GM19455 (cell line): ENCODE measurements at regions not wholly inside any gene's neighbourhood (a gene's known extent, or its start where the extent isn't known, plus 50 kb on each side); places are given as distances from the start of the nearest gene placed in this dataset.
A peak's percentile ranks its signal among the peaks of the same experiment; 100 is the strongest.

Experiments
- ATAC-seq: cut with Tn5 transposase; IDR thresholded peaks from one replicate; pipeline ENCODE4 v1.9.1; 2021; ENCODE audit not compliant: unreplicated experiment

- ATAC-seq, result no peak
These were observed 112.0 kb downstream of the TMCO5A start for GRCh38 chr15:38046257-38047051.

GRCh38 chr15:38048001-38048455, 113.6 kb downstream of the TMCO5A start:
- ATAC-seq, result no peak

- no peak for ATAC-seq
These were observed 115.5 kb downstream of the TMCO5A start for GRCh38 chr15:38049891-38050290.

- ATAC-seq, result no peak
These were observed 116.3 kb downstream of the TMCO5A start for GRCh38 chr15:38050529-38051448.

- ATAC-seq, result no peak
These were observed 118.8 kb downstream of the TMCO5A start for GRCh38 chr15:38053205-38053604.

- ATAC-seq, result no peak
These were observed 119.3 kb downstream of the TMCO5A start for GRCh38 chr15:38053776-38054175.

- no peak for ATAC-seq
These were observed 120.0 kb downstream of the TMCO5A start for GRCh38 chr15:38054488-38054887.

GRCh38 chr15:38058596-38059075, 124.2 kb downstream of the TMCO5A start:
- no peak for ATAC-seq

GRCh38 chr15:38059665-38060064, 125.2 kb downstream of the TMCO5A start:
- ATAC-seq, result no peak

- ATAC-seq, result no peak
These were observed 127.6 kb downstream of the TMCO5A start for GRCh38 chr15:38061856-38062649.

GRCh38 chr15:38062696-38063095, 128.3 kb downstream of the TMCO5A start:
- ATAC-seq, result no peak

- no peak for ATAC-seq
These were observed 131.4 kb downstream of the TMCO5A start for GRCh38 chr15:38065721-38066345.

GRCh38 chr15:38066612-38067011, 132.2 kb downstream of the TMCO5A start:
- ATAC-seq, result no peak

- ATAC-seq, result peak; percentile 78
These were observed 134.4 kb downstream of the TMCO5A start for GRCh38 chr15:38068626-38069391.

GRCh38 chr15:38069511-38070011, 135.1 kb downstream of the TMCO5A start:
- ATAC-seq, result no peak

GRCh38 chr15:38070778-38071177, 136.3 kb downstream of the TMCO5A start:
- ATAC-seq, result no peak

- no peak for ATAC-seq
These were observed 137.0 kb downstream of the TMCO5A start for GRCh38 chr15:38071211-38071972.

GRCh38 chr15:38072007-38072347, 137.5 kb downstream of the TMCO5A start:
- ATAC-seq, result no peak
